OCI-LY3 (cell line): ENCODE measurements at regions not wholly inside any gene's neighbourhood (a gene's known extent, or its start where the extent isn't known, plus 50 kb on each side); places are given as distances from the start of the nearest gene placed in this dataset.

Source experiments
- EZH2phosphoT487 ChIP-seq: fragments of 200-600 bp; shearing (Covaris generic); IDR thresholded peaks from 2 replicates; pipeline ENCODE4 v1.6.1; 2018; ENCODE audit warnings: antibody characterized with exemption, mixed run types, low read depth
- TF ChIP-seq, protein P1 (sequence below): fragments of 200-600, 300-600 bp; sonication (generic); IDR thresholded peaks from 2 replicates; pipeline ENCODE4 v1.5.1; 2014; ENCODE audit warnings: antibody characterized with exemption, low read length, low read depth

DNA sequence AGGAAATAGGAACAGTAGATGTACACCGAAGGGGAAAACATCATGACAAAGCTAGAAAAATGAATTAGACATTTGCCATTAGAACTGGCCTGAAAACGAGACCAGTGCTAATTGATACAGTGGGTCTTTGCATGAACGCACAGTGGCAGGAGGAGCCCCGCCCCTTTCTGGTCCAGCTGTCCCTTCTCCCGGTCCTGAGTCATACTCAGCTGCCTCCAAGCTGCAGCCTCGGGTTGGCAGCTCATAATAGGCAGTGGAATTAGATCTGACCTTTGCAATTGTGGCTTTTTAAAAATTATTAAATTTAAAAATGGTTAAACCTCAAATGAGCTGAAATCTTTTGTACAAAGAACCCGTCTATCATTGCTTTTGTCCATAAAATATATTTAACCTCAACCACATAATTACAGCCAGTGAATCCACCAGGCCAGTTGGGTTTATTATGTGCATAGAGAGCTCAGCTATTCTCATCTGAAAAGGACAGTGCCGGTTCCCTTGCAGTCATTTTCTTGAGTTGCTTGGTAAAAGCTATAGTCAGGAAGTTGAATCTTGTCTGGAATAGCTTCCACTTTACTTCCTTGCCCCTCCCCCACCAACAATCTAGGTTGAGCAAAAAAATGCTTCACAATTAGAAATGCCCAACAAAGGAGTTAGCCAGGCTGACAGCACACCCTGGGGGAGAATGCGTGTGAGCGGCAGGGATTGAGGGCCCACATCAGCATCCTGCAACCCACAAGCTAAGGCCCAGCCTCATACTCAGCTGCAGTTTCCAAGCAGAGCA lies 147.1 kb downstream of the BUB3 start:
- TF ChIP-seq, protein P1, sequence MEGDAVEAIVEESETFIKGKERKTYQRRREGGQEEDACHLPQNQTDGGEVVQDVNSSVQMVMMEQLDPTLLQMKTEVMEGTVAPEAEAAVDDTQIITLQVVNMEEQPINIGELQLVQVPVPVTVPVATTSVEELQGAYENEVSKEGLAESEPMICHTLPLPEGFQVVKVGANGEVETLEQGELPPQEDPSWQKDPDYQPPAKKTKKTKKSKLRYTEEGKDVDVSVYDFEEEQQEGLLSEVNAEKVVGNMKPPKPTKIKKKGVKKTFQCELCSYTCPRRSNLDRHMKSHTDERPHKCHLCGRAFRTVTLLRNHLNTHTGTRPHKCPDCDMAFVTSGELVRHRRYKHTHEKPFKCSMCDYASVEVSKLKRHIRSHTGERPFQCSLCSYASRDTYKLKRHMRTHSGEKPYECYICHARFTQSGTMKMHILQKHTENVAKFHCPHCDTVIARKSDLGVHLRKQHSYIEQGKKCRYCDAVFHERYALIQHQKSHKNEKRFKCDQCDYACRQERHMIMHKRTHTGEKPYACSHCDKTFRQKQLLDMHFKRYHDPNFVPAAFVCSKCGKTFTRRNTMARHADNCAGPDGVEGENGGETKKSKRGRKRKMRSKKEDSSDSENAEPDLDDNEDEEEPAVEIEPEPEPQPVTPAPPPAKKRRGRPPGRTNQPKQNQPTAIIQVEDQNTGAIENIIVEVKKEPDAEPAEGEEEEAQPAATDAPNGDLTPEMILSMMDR = no peak
- no peak for TF ChIP-seq EZH2phosphoT487
